GM13976 (cell line): ENCODE measurements at regions not wholly inside any gene's neighbourhood (a gene's known extent, or its start where the extent isn't known, plus 50 kb on each side); places are given as distances from the start of the nearest gene placed in this dataset.
"Not testable (repeated sequence)": the region's sequence is repeated elsewhere in the genome, so short reads cannot be mapped to it uniquely, and the experiment has no call there.

Experiments used
- DNase-seq: peaks from one replicate; pipeline ENCODE4 v3.0.0; 2012; ENCODE audit warnings: low spot score
- in situ Hi-C: fragments of 300-500 bp; cut with MboI; formaldehyde crosslinking; loops from one replicate; pipeline ENCODE4 v1.12.0; 2022; ENCODE audit warnings: low sequenced_read_pairs, mixed read lengths, inconsistent platforms; ENCODE audit not compliant: unreplicated experiment
- TF ChIP-seq, protein P1 (sequence below): IDR thresholded peaks from 2 replicates; pipeline ENCODE4 v1.5.1; 2012; ENCODE audit warnings: borderline replicate concordance, mild to moderate bottlenecking; ENCODE audit not compliant: insufficient read depth; ENCODE audit errors: extremely low read depth, missing control alignments, control extremely low read depth

DNA sequence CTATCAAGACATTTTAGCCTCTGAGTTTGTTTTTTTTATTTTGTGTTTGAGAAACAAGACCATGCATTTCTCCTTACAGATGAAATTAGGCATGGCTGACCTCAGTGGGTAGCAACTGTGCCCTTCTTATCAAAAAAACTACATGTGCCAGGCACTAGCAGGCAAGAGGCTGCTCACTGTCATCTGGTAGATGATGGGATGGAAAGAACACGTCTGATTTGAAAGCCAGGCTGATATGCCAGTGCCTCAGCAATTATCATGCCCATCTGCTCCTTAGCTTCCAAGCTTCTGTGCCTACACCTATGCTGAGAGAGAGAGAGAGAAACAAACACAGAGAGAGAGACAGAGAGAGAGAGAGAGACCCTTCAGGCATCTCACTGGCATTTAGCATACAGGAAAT, 149.9 kb downstream of the C6orf118 start:
- DNase-seq: no peak
- in situ Hi-C loops: no loop called here
- TF ChIP-seq, protein P1, sequence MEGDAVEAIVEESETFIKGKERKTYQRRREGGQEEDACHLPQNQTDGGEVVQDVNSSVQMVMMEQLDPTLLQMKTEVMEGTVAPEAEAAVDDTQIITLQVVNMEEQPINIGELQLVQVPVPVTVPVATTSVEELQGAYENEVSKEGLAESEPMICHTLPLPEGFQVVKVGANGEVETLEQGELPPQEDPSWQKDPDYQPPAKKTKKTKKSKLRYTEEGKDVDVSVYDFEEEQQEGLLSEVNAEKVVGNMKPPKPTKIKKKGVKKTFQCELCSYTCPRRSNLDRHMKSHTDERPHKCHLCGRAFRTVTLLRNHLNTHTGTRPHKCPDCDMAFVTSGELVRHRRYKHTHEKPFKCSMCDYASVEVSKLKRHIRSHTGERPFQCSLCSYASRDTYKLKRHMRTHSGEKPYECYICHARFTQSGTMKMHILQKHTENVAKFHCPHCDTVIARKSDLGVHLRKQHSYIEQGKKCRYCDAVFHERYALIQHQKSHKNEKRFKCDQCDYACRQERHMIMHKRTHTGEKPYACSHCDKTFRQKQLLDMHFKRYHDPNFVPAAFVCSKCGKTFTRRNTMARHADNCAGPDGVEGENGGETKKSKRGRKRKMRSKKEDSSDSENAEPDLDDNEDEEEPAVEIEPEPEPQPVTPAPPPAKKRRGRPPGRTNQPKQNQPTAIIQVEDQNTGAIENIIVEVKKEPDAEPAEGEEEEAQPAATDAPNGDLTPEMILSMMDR: no peak

DNA sequence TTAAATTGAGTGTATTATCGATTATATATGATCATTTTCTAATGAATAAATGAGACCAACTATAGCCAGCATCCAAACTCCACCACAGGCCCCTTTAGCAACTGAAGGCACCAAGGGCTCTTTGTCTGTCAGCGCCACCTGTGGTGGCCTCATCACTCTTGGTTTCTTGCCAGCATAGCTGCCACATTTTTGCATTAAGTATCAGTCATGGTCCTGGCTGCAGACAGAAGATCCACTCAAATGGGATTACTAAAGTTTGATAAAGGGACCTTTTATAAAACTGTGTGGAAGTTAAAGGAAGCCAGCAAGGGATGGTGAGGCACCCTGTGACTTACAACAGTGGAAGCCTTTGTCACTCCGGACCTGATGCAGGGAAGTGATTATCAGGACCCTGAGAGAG, 162.9 kb downstream of the C6orf118 start:
- in situ Hi-C loops: no loop called here
- TF ChIP-seq, protein P1: no peak
- no peak for DNase-seq

DNA sequence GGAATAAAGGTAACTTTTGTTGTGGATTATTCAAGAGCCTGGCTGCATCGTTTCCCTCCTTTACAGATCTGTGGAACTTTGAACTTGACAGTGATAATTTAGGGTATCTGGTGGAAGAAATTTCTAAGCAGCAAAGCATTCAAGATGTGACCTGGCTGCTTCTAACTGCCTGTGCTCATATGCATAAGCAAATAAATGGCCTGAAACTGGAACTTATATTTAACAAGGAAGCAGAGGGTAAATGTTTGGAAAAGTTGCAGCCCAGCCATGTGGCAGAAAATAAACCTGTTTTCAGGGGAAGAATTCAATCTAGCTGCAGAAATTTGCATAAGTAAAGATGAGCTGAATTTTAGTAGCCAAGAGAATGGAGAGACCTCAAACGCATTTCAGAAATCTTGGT, 173.5 kb downstream of the C6orf118 start:
- no peak for DNase-seq
- in situ Hi-C loops: no loop called here
- TF ChIP-seq, protein P1: no peak

DNA sequence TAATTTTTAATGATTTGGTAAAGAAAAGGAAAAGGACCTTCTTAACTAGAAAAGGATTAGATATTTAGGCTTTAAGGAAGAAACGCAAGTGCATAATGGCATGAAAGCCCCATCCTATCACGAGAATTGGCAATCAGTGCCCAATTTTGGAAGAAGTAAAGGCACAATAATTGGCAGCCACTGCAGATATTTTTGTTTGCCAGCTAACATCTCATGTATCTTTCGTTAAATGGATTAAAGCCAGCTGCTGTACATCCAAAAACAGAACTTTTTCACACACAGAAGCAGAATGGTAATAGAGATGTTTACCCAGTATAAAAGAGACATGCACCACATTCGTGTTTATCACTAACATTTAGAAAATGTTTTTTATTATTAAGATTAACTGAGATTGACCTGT, 180.3 kb downstream of the C6orf118 start:
- in situ Hi-C loops: no loop called here
- TF ChIP-seq, protein P1: no peak
- no peak for DNase-seq

DNA sequence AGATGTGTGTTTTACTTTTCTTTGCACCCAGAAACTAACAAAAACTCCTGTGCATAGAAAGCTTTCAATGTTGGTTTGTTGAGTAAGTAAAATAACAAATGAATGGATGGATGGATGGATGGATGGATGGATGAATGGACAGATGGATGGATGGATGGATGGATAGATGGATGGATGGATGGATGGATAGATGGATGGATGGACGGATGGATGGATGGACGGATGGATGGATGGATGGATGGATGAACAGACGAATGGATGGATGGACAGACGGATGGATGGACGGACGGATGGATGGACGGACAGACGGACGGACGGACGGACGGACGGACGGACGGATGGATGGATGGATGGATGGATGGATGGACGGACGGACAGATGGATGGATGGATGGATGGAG, 181.7 kb downstream of the C6orf118 start:
- in situ Hi-C loops, DNase-seq: not testable (repeated sequence)

DNA sequence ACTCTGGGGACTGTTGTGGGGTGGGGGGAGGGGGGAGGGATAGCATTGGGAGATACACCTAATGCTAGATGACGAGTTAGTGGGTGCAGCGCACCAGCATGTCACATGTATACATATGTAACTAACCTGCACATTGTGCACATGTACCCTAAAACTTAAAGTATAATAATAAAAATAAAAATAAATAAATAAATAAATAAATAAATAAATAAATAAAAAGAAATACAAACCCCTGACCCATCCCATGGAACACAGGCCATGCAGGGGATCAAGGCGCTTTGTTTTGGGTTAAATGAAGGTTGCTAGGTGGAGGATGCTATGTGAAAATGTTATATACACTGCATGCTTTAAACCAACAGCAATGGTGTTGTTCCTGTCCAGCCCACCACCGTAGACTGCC, 184.7 kb downstream of the C6orf118 start:
- DNase-seq, in situ Hi-C loops: not testable (repeated sequence)

DNA sequence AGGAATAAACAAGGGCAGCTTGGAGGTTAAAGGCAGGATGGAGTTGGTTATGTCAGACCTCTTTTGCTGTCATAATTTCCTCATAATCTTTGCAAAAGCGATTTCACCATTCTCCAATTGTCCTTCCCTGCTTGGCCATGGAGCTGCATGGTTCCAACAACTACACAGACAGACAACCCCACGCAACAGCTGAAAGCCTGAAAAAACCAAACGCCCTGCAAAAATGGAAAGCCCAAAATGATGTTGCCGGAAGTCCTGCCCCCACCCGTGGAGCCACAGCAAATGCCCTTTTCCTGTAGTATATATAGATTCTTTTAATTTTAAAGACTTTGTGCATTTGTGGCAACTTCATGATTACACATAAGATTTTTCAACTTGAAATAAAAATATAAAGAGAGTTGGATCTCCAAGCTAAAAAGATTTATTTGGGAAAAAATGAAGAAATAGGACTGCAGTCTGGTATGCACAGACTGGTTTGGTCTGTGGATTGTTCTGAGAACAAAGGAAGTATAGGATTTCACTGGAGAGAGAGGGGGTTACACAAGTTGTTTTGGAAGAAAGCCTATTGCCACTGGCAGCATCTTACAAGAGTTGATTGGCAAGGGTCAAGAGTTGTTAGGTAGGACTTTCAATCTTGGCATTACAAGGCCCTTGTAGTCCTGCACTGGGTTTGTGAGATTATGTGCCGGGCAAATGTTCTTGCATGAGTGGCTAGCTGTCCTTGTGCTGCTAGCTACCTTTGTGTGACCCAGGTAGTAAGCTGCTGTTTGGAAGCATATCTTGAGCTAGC, 190.0 kb downstream of the C6orf118 start:
- no peak for DNase-seq
- in situ Hi-C loops: no loop called here
- TF ChIP-seq, protein P1: no peak

DNA sequence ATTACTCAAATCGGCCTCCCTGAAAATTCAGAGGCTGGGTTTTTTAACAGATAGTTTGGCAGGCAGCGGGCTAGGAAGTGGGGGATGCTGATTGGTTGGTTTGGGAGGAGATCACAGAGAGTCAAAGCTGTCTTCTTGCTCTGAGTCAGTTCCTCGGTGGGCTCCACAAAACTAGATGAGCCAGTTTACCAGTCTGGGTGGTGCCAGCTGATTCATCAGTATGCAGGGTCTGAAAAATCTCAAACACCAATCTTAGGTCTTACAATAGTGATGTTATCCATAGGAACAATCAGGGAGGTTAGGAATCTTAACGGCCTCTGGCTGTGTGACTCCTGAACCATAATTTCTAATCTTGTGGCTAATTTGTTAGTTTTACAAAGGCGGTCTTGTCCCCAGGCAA, 190.7 kb downstream of the C6orf118 start:
- in situ Hi-C loops: no loop called here
- no peak for DNase-seq

More for the DNA sequence above, 190.7 kb downstream of the C6orf118 start:
- TF ChIP-seq, protein P1: no peak
